SK-N-SH treated with all-trans-retinoic acid at 6 μM for 48 hours (cell line): ENCODE measurements at regions not wholly inside any gene's neighbourhood (a gene's known extent, or its start where the extent isn't known, plus 50 kb on each side); places are given as distances from the start of the nearest gene placed in this dataset.

Experiments
- ATAC-seq: fragments of 200-7000 bp; cut with Tn5 transposase; 3 replicates; pipeline ENCODE4 v1.9.1; 2020; ENCODE audit warnings: mild to moderate bottlenecking, moderate library complexity
- ARNTL ChIP-seq: fragments of 450-650 bp; formaldehyde crosslinking; IDR thresholded peaks from 2 replicates; pipeline ENCODE4 v1.5.0; 2020; ENCODE audit warnings: low read depth, mild to moderate bottlenecking, moderate library complexity, borderline replicate concordance
- BACH2 ChIP-seq: fragments of 250-450 bp; sonication (Bioruptor Pico); IDR thresholded peaks from 2 replicates; pipeline ENCODE4 v1.9.0; 2021; ENCODE audit warnings: mild to moderate bottlenecking, borderline replicate concordance
- ESRRG ChIP-seq: fragments of 250-450 bp; sonication (Bioruptor Pico); IDR thresholded peaks from 2 replicates; pipeline ENCODE4 v1.6.1; 2021; ENCODE audit warnings: mild to moderate bottlenecking
- ISL1 ChIP-seq: fragments of 250-450 bp; sonication (Bioruptor Pico); IDR thresholded peaks from 2 replicates; pipeline ENCODE4 v2.1.2; 2022; ENCODE audit warnings: mild to moderate bottlenecking, moderate library complexity
- OSR1 ChIP-seq: fragments of 250-450 bp; sonication (Bioruptor Pico); IDR thresholded peaks from 2 replicates; pipeline ENCODE4 v1.8.0; 2022; ENCODE audit warnings: moderate library complexity, mild to moderate bottlenecking, inconsistent platforms
- PPARA ChIP-seq: fragments of 250-450 bp; sonication (Bioruptor Pico); IDR thresholded peaks from 2 replicates; pipeline ENCODE4 v1.5.0; 2020; ENCODE audit warnings: mild to moderate bottlenecking, borderline replicate concordance
- RARB ChIP-seq: fragments of 250-450 bp; sonication (Bioruptor Pico); IDR thresholded peaks from 2 replicates; pipeline ENCODE4 v1.8.0; 2021; ENCODE audit warnings: mild to moderate bottlenecking, moderate library complexity
- SNAI2 ChIP-seq: fragments of 250-450 bp; sonication (Bioruptor Pico); IDR thresholded peaks from 2 replicates; pipeline ENCODE4 v1.5.0; 2020; ENCODE audit warnings: mild to moderate bottlenecking, moderate library complexity
- TCF4 ChIP-seq: fragments of 250-450 bp; sonication (Bioruptor Pico); IDR thresholded peaks from 2 replicates; pipeline ENCODE4 v1.8.0; 2021; ENCODE audit warnings: mild to moderate bottlenecking, moderate library complexity, borderline replicate concordance
- TOX ChIP-seq: fragments of 250-450 bp; sonication (Bioruptor Pico); IDR thresholded peaks from 2 replicates; pipeline ENCODE4 v1.8.0; 2021; ENCODE audit warnings: mild to moderate bottlenecking, moderate library complexity, borderline replicate concordance
- ZC3H10 ChIP-seq: fragments of 250-450 bp; sonication (Bioruptor Pico); IDR thresholded peaks from 2 replicates; pipeline ENCODE4 v1.5.1; 2021; ENCODE audit warnings: mild to moderate bottlenecking, moderate library complexity
- ZFP30 ChIP-seq: fragments of 450-650 bp; formaldehyde crosslinking; IDR thresholded peaks from 2 replicates; pipeline ENCODE4 v1.5.0; 2022; ENCODE audit warnings: mild to moderate bottlenecking, moderate library complexity
- ZNF70 ChIP-seq: fragments of 450-650 bp; formaldehyde crosslinking; IDR thresholded peaks from 2 replicates; pipeline ENCODE4 v1.5.0; 2020; ENCODE audit warnings: mild to moderate bottlenecking, moderate library complexity
- ZNF8 ChIP-seq: fragments of 450-650 bp; formaldehyde crosslinking; IDR thresholded peaks from 2 replicates; pipeline ENCODE4 v1.5.0; 2020; ENCODE audit warnings: mild to moderate bottlenecking, moderate library complexity
- TF ChIP-seq, protein P1 (sequence below): fragments of 250-450 bp; sonication (Bioruptor Pico); IDR thresholded peaks from 2 replicates; pipeline ENCODE4 v1.5.1; 2020; ENCODE audit warnings: low read depth, mild to moderate bottlenecking, moderate library complexity
- TF ChIP-seq, protein P2 (sequence below): fragments of 250-450 bp; sonication (Bioruptor Pico); IDR thresholded peaks from 2 replicates; pipeline ENCODE4 v1.5.1; 2021; ENCODE audit warnings: mild to moderate bottlenecking, moderate library complexity
- TF ChIP-seq, protein P3 (sequence below): fragments of 250-450 bp; sonication (Bioruptor Pico); IDR thresholded peaks from 2 replicates; pipeline ENCODE4 v1.5.0; 2020; ENCODE audit warnings: mild to moderate bottlenecking, moderate library complexity
- TF ChIP-seq, protein P4 (sequence below): fragments of 250-450 bp; sonication (Bioruptor Pico); IDR thresholded peaks from 2 replicates; pipeline ENCODE4 v1.8.0; 2020; ENCODE audit warnings: mild to moderate bottlenecking, moderate library complexity, borderline replicate concordance
- TF ChIP-seq, protein P5 (sequence below): fragments of 250-450 bp; sonication (Bioruptor Pico); IDR thresholded peaks from 2 replicates; pipeline ENCODE4 v1.8.0; 2021; ENCODE audit warnings: low read depth, mild to moderate bottlenecking, moderate library complexity, borderline replicate concordance

DNA sequence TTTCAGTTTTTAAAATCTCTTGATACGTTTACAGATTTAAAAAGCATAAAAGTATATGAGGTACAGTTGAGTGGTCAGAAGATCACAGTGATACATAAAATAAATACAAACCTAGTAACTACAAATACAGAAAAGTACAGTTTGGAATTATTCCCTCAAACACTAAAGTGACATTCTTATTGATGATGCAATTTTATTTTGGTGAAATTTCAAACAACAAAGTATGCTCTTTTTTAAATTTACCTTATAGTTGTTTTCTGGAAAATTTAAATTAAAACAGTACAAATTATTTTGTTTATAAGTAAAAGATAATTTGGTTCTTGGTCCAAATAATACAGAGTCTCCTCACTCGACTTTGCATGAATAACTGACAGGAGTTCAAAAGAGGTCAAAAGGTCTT, 1305.1 kb upstream of the GJE1 start (continued):
- TF ChIP-seq, protein P1, sequence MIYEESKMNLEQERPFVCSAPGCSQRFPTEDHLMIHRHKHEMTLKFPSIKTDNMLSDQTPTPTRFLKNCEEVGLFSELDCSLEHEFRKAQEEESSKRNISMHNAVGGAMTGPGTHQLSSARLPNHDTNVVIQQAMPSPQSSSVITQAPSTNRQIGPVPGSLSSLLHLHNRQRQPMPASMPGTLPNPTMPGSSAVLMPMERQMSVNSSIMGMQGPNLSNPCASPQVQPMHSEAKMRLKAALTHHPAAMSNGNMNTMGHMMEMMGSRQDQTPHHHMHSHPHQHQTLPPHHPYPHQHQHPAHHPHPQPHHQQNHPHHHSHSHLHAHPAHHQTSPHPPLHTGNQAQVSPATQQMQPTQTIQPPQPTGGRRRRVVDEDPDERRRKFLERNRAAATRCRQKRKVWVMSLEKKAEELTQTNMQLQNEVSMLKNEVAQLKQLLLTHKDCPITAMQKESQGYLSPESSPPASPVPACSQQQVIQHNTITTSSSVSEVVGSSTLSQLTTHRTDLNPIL (CRISPR knock-in tag), result no peak
- TF ChIP-seq TOX (CRISPR knock-in tag) (no peak), PPARA (no peak), TCF4 (no peak), OSR1 (CRISPR knock-in tag) (no peak), ZNF70 (no peak)
- TF ChIP-seq, protein P2, sequence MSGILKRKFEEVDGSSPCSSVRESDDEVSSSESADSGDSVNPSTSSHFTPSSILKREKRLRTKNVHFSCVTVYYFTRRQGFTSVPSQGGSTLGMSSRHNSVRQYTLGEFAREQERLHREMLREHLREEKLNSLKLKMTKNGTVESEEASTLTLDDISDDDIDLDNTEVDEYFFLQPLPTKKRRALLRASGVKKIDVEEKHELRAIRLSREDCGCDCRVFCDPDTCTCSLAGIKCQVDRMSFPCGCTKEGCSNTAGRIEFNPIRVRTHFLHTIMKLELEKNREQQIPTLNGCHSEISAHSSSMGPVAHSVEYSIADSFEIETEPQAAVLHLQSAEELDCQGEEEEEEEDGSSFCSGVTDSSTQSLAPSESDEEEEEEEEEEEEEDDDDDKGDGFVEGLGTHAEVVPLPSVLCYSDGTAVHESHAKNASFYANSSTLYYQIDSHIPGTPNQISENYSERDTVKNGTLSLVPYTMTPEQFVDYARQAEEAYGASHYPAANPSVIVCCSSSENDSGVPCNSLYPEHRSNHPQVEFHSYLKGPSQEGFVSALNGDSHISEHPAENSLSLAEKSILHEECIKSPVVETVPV (CRISPR knock-in tag), result no peak

DNA sequence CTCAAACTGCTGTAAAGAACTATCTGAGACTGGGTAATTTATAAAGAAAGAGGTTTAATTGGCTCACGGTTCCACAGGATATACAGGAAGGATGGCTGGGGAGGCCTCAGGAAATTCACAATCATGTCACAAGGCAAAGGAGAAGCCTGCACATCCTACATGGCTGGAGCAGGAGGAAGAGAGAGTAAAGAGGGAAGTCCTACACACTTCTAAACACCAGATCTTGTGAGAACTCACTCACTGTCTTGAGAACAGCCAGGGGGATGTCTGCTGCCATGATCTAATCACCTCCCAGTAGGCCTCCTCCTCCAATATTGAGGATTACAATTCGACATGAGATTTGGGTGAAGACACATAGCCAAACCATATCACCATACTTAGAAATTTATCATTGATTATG, 1307.0 kb upstream of the GJE1 start:
- TF ChIP-seq ZNF8 (CRISPR knock-in tag) (no peak), RARB (CRISPR knock-in tag) (no peak), ZFP30 (CRISPR knock-in tag) (no peak), BACH2 (CRISPR knock-in tag) (no peak), OSR1 (CRISPR knock-in tag) (no peak), TOX (CRISPR knock-in tag) (no peak), TCF4 (no peak), ZC3H10 (no peak), PPARA (no peak), SNAI2 (CRISPR knock-in tag) (no peak), ARNTL (CRISPR knock-in tag) (no peak), ESRRG (CRISPR knock-in tag) (no peak), ZNF70 (no peak), ISL1 (CRISPR knock-in tag) (no peak)
- TF ChIP-seq, protein P3, sequence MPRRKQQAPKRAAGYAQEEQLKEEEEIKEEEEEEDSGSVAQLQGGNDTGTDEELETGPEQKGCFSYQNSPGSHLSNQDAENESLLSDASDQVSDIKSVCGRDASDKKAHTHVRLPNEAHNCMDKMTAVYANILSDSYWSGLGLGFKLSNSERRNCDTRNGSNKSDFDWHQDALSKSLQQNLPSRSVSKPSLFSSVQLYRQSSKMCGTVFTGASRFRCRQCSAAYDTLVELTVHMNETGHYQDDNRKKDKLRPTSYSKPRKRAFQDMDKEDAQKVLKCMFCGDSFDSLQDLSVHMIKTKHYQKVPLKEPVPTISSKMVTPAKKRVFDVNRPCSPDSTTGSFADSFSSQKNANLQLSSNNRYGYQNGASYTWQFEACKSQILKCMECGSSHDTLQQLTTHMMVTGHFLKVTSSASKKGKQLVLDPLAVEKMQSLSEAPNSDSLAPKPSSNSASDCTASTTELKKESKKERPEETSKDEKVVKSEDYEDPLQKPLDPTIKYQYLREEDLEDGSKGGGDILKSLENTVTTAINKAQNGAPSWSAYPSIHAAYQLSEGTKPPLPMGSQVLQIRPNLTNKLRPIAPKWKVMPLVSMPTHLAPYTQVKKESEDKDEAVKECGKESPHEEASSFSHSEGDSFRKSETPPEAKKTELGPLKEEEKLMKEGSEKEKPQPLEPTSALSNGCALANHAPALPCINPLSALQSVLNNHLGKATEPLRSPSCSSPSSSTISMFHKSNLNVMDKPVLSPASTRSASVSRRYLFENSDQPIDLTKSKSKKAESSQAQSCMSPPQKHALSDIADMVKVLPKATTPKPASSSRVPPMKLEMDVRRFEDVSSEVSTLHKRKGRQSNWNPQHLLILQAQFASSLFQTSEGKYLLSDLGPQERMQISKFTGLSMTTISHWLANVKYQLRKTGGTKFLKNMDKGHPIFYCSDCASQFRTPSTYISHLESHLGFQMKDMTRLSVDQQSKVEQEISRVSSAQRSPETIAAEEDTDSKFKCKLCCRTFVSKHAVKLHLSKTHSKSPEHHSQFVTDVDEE (CRISPR knock-in tag), result no peak
- TF ChIP-seq, protein P4, sequence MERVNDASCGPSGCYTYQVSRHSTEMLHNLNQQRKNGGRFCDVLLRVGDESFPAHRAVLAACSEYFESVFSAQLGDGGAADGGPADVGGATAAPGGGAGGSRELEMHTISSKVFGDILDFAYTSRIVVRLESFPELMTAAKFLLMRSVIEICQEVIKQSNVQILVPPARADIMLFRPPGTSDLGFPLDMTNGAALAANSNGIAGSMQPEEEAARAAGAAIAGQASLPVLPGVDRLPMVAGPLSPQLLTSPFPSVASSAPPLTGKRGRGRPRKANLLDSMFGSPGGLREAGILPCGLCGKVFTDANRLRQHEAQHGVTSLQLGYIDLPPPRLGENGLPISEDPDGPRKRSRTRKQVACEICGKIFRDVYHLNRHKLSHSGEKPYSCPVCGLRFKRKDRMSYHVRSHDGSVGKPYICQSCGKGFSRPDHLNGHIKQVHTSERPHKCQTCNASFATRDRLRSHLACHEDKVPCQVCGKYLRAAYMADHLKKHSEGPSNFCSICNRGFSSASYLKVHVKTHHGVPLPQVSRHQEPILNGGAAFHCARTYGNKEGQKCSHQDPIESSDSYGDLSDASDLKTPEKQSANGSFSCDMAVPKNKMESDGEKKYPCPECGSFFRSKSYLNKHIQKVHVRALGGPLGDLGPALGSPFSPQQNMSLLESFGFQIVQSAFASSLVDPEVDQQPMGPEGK (CRISPR knock-in tag), result no peak
- TF ChIP-seq, protein P5, sequence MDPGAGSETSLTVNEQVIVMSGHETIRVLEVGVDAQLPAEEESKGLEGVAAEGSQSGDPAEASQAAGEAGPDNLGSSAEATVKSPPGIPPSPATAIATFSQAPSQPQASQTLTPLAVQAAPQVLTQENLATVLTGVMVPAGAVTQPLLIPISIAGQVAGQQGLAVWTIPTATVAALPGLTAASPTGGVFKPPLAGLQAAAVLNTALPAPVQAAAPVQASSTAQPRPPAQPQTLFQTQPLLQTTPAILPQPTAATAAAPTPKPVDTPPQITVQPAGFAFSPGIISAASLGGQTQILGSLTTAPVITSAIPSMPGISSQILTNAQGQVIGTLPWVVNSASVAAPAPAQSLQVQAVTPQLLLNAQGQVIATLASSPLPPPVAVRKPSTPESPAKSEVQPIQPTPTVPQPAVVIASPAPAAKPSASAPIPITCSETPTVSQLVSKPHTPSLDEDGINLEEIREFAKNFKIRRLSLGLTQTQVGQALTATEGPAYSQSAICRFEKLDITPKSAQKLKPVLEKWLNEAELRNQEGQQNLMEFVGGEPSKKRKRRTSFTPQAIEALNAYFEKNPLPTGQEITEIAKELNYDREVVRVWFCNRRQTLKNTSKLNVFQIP (CRISPR knock-in tag), result no peak
- TF ChIP-seq, protein P2 (CRISPR knock-in tag), result no peak
- TF ChIP-seq, protein P1 (CRISPR knock-in tag), result no peak
- no peak for ATAC-seq
